HEK293 (cell line): ENCODE measurements at regions not wholly inside any gene's neighbourhood (a gene's known extent, or its start where the extent isn't known, plus 50 kb on each side); places are given as distances from the start of the nearest gene placed in this dataset.

Experiments used
- CTCF ChIA-PET: fragments of 350-600 bp; formaldehyde crosslinking; extraction: SDS; loops from one replicate; lab custom pipeline; 2021; ENCODE audit warnings: antibody characterized with exemption; lab: Yijun Ruan, JAX
- POLR2A ChIA-PET: fragments of 300-600 bp; formaldehyde crosslinking; extraction: SDS; loops from one replicate; lab custom pipeline; 2020; ENCODE audit warnings: antibody characterized with exemption, inconsistent platforms; lab: Yijun Ruan, JAX
- H3K27ac ChIP-seq: fragments of 200-500 bp; sonication (Bioruptor generic); 2 replicates; pipeline ENCODE4 v1.5.1; 2014; ENCODE audit warnings: low read depth, low read length, control low read depth, inconsistent platforms; ENCODE audit errors: extremely low read depth
- H3K36me3 ChIP-seq, 2 experiments: fragments of 200-500 bp in 1 of 2; sonication (Bioruptor generic) in 1 of 2; 1 replicate in 1 of 2; 2 replicates in 1 of 2; pipeline ENCODE4 v1.5.1; 2014 to 2017; ENCODE audit warnings: inconsistent platforms in 2 of 2, low read length in 2 of 2; ENCODE audit not compliant: control insufficient read depth in 2 of 2, insufficient read depth in 1 of 2
- H3K4me1 ChIP-seq: fragments of 200-500 bp; sonication (Bioruptor generic); 2 replicates; pipeline ENCODE4 v1.5.1; 2014; ENCODE audit warnings: mild to moderate bottlenecking, low read length, inconsistent platforms; ENCODE audit not compliant: control insufficient read depth, insufficient read depth
- H3K4me3 ChIP-seq: 2 replicates; pipeline ENCODE4 v1.5.1; 2011; ENCODE audit warnings: low read depth, mild to moderate bottlenecking, control low read depth, low read length, moderate library complexity
- H3K9me3 ChIP-seq: fragments of 200-500 bp; sonication (Bioruptor generic); 2 replicates; pipeline ENCODE4 v1.5.1; 2014; ENCODE audit warnings: low read depth, low read length, inconsistent platforms; ENCODE audit not compliant: control insufficient read depth, insufficient read depth
- BCL11B ChIP-seq: fragments of 450-650 bp; formaldehyde crosslinking; IDR thresholded peaks from 2 replicates; pipeline ENCODE4 v1.5.1; 2016; ENCODE audit warnings: low read depth, missing biosample characterization, missing genetic modification characterization
- HOXD13 ChIP-seq: sonication (generic); formaldehyde crosslinking; IDR thresholded peaks from 2 replicates; pipeline ENCODE4 v1.8.0; 2022; ENCODE audit warnings: missing genetic modification reagents, borderline replicate concordance
- KLF10 ChIP-seq: fragments of 450-650 bp; IDR thresholded peaks from 2 replicates; pipeline ENCODE4 v1.5.1; 2018; ENCODE audit warnings: missing biosample characterization, mild to moderate bottlenecking, missing genetic modification characterization
- KLF8 ChIP-seq: fragments of 450-650 bp; formaldehyde crosslinking; IDR thresholded peaks from 2 replicates; pipeline ENCODE4 v1.5.1; 2016; ENCODE audit warnings: missing biosample characterization, missing genetic modification characterization
- SCRT2 ChIP-seq: fragments of 450-650 bp; formaldehyde crosslinking; IDR thresholded peaks from 2 replicates; pipeline ENCODE4 v1.5.1; 2016; ENCODE audit warnings: missing biosample characterization, missing genetic modification characterization
- SP3 ChIP-seq: fragments of 450-650 bp; formaldehyde crosslinking; IDR thresholded peaks from 2 replicates; pipeline ENCODE4 v1.5.1; 2016; ENCODE audit warnings: missing biosample characterization, missing genetic modification characterization
- TRIM28 ChIP-seq: IDR thresholded peaks from 2 replicates; pipeline ENCODE4 v1.6.1; 2011; ENCODE audit warnings: low read length, control low read depth, borderline replicate concordance
- YY1 ChIP-seq: fragments of 450-650 bp; formaldehyde crosslinking; IDR thresholded peaks from 2 replicates; pipeline ENCODE4 v1.5.1; 2018; ENCODE audit warnings: missing biosample characterization, missing genetic modification characterization
- ZBTB7A ChIP-seq: fragments of 450-650 bp; formaldehyde crosslinking; IDR thresholded peaks from 2 replicates; pipeline ENCODE4 v1.5.1; 2016; ENCODE audit warnings: low read depth, missing biosample characterization, missing genetic modification characterization
- ZIC2 ChIP-seq: fragments of 450-650 bp; formaldehyde crosslinking; IDR thresholded peaks from 2 replicates; pipeline ENCODE4 v1.5.1; 2016; ENCODE audit warnings: missing biosample characterization, missing genetic modification characterization
- ZNF132 ChIP-seq: fragments of 450-650 bp; formaldehyde crosslinking; IDR thresholded peaks from 2 replicates; pipeline ENCODE4 v1.5.1; 2017; ENCODE audit warnings: missing biosample characterization, missing genetic modification characterization, borderline replicate concordance
- ZNF157 ChIP-seq: fragments of 450-650 bp; formaldehyde crosslinking; IDR thresholded peaks from 2 replicates; pipeline ENCODE4 v1.5.1; 2016; ENCODE audit warnings: missing biosample characterization, missing genetic modification characterization
- ZNF202 ChIP-seq: fragments of 450-650 bp; formaldehyde crosslinking; IDR thresholded peaks from 2 replicates; pipeline ENCODE4 v1.5.1; 2016; ENCODE audit warnings: missing biosample characterization, missing genetic modification characterization, borderline replicate concordance
- ZNF223 ChIP-seq: fragments of 450-650 bp; formaldehyde crosslinking; IDR thresholded peaks from 2 replicates; pipeline ENCODE4 v1.5.1; 2016; ENCODE audit warnings: missing biosample characterization, missing genetic modification characterization
- ZNF416 ChIP-seq: fragments of 450-650 bp; formaldehyde crosslinking; IDR thresholded peaks from 2 replicates; pipeline ENCODE4 v1.5.1; 2016; ENCODE audit warnings: missing biosample characterization, missing genetic modification characterization
- ZNF501 ChIP-seq: fragments of 450-650 bp; formaldehyde crosslinking; IDR thresholded peaks from 2 replicates; pipeline ENCODE4 v1.5.1; 2016; ENCODE audit warnings: missing biosample characterization, missing genetic modification characterization
- ZNF560 ChIP-seq: fragments of 450-650 bp; formaldehyde crosslinking; IDR thresholded peaks from 2 replicates; pipeline ENCODE4 v1.5.1; 2017; ENCODE audit warnings: missing biosample characterization, missing genetic modification characterization, borderline replicate concordance
- ZNF701 ChIP-seq: fragments of 450-650 bp; formaldehyde crosslinking; IDR thresholded peaks from 2 replicates; pipeline ENCODE4 v1.5.1; 2016; ENCODE audit warnings: missing biosample characterization, missing genetic modification characterization
- ZNF792 ChIP-seq: fragments of 450-650 bp; formaldehyde crosslinking; IDR thresholded peaks from 2 replicates; pipeline ENCODE4 v1.5.1; 2016; ENCODE audit warnings: missing biosample characterization, missing genetic modification characterization
- ZNF830 ChIP-seq: fragments of 450-650 bp; IDR thresholded peaks from 2 replicates; pipeline ENCODE4 v1.5.0; 2018; ENCODE audit warnings: missing biosample characterization, missing genetic modification characterization, low read depth, mild to moderate bottlenecking, moderate library complexity
- ZNF837 ChIP-seq: fragments of 450-650 bp; formaldehyde crosslinking; IDR thresholded peaks from 2 replicates; pipeline ENCODE4 v1.5.1; 2016; ENCODE audit warnings: missing biosample characterization, missing genetic modification characterization
- TF ChIP-seq, protein P1 (sequence below): fragments of 450-650 bp; formaldehyde crosslinking; IDR thresholded peaks from 2 replicates; pipeline ENCODE4 v1.5.1; 2017; ENCODE audit warnings: missing biosample characterization, missing genetic modification characterization
- TF ChIP-seq, protein P2 (sequence below): fragments of 450-650 bp; formaldehyde crosslinking; IDR thresholded peaks from 2 replicates; pipeline ENCODE4 v1.5.1; 2016; ENCODE audit warnings: missing biosample characterization, missing genetic modification characterization
- TF ChIP-seq, protein P3 (sequence below): fragments of 450-650 bp; IDR thresholded peaks from 2 replicates; pipeline ENCODE4 v1.5.1; 2018; ENCODE audit warnings: missing biosample characterization, missing genetic modification characterization
- TF ChIP-seq, protein P4 (sequence below): fragments of 450-650 bp; formaldehyde crosslinking; IDR thresholded peaks from 2 replicates; pipeline ENCODE4 v1.5.1; 2016; ENCODE audit warnings: missing biosample characterization, missing genetic modification characterization
- TF ChIP-seq, protein P5 (sequence below): fragments of 450-650 bp; formaldehyde crosslinking; IDR thresholded peaks from 2 replicates; pipeline ENCODE4 v1.5.1; 2017; ENCODE audit warnings: missing biosample characterization, missing genetic modification characterization
- TF ChIP-seq, protein P6 (sequence below): fragments of 450-650 bp; formaldehyde crosslinking; IDR thresholded peaks from 2 replicates; pipeline ENCODE4 v1.5.1; 2016; ENCODE audit warnings: missing biosample characterization, missing genetic modification characterization

DNA sequence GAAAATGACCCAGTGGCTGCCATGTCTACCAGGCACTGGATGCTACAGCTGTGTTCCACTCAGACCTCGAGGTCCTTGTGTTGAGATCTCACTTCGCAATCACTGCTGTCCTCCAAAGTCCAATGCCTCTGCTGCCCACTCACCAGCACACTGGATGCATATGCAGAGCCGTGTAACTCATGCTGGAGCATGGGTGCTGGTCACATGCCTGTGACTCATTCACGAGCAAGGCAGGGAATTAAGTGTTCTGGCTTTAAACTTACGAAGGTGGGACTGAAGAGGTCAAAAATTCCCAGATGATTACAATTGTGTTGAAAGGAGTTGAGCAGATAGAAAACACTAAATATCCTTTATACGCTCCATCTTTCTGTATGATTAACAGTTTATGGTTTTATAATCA, 417.5 kb downstream of the NUP35 start:
- no peaks in the 10 kb centered on the region for H3K9me3 ChIP-seq
- ChIA-PET CTCF (no interaction called here), POLR2A (no interaction called here)
- H3K4me3 ChIP-seq: no peak overlapping the region
- no peaks in the 10 kb centered on the region for H3K4me1 ChIP-seq
- H3K36me3 ChIP-seq: no peaks in the 10 kb centered on the region
- TF ChIP-seq ZNF830: no peak
- no peak for TF ChIP-seq YY1 (tag by site-specific recombination)
- TF ChIP-seq, protein P1, sequence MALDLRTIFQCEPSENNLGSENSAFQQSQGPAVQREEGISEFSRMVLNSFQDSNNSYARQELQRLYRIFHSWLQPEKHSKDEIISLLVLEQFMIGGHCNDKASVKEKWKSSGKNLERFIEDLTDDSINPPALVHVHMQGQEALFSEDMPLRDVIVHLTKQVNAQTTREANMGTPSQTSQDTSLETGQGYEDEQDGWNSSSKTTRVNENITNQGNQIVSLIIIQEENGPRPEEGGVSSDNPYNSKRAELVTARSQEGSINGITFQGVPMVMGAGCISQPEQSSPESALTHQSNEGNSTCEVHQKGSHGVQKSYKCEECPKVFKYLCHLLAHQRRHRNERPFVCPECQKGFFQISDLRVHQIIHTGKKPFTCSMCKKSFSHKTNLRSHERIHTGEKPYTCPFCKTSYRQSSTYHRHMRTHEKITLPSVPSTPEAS (tag by site-specific recombination): no peak
- no peak for TF ChIP-seq ZNF157 (tag by site-specific recombination)
- no peak for TF ChIP-seq SP3 (tag by site-specific recombination)
- no peak for TF ChIP-seq HOXD13 (CRISPR knock-in tag)
- TF ChIP-seq ZNF416 (tag by site-specific recombination): no peak
- TF ChIP-seq ZNF202: no peak
- TF ChIP-seq, all 188 proteins: peak for 0
- H3K27ac ChIP-seq: no peak overlapping the region

DNA sequence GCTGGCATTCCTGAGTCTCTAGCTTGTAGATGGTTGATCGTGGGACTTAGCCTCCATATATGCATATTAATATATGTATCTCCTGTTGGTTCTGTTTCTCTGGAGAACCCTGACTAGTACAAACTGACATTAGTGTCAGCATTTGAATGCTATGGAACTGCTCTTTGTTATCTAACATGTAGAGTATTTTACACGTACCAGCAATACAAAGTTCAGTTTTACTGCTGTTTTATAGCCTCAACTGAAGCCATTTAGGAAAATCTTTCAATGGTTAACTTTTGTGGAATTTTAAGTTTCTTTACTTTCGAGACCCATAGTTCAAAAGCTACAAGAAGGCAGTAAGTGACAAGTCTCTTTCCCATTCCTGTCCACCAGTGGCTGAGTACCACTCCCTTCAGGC, 418.4 kb downstream of the NUP35 start:
- no peak overlapping the region for H3K4me3 ChIP-seq
- no peaks in the 10 kb centered on the region for H3K9me3 ChIP-seq
- H3K36me3 ChIP-seq: no peaks in the 10 kb centered on the region
- H3K4me1 ChIP-seq: no peaks in the 10 kb centered on the region
- H3K27ac ChIP-seq: no peak overlapping the region
- POLR2A ChIA-PET: no interaction called here
- CTCF ChIA-PET: interaction anchor here (0.6 kb wide), 1 partner anchor 406 kb away, joined by 4 read pairs; no protein-coding TSS in a partner anchor
- no peak for TF ChIP-seq ZIC2 (tag by site-specific recombination)
- TF ChIP-seq, protein P2, sequence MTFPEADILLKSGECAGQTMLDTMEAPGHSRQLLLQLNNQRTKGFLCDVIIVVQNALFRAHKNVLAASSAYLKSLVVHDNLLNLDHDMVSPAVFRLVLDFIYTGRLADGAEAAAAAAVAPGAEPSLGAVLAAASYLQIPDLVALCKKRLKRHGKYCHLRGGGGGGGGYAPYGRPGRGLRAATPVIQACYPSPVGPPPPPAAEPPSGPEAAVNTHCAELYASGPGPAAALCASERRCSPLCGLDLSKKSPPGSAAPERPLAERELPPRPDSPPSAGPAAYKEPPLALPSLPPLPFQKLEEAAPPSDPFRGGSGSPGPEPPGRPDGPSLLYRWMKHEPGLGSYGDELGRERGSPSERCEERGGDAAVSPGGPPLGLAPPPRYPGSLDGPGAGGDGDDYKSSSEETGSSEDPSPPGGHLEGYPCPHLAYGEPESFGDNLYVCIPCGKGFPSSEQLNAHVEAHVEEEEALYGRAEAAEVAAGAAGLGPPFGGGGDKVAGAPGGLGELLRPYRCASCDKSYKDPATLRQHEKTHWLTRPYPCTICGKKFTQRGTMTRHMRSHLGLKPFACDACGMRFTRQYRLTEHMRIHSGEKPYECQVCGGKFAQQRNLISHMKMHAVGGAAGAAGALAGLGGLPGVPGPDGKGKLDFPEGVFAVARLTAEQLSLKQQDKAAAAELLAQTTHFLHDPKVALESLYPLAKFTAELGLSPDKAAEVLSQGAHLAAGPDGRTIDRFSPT (tag by site-specific recombination): no peak
- TF ChIP-seq, protein P3, sequence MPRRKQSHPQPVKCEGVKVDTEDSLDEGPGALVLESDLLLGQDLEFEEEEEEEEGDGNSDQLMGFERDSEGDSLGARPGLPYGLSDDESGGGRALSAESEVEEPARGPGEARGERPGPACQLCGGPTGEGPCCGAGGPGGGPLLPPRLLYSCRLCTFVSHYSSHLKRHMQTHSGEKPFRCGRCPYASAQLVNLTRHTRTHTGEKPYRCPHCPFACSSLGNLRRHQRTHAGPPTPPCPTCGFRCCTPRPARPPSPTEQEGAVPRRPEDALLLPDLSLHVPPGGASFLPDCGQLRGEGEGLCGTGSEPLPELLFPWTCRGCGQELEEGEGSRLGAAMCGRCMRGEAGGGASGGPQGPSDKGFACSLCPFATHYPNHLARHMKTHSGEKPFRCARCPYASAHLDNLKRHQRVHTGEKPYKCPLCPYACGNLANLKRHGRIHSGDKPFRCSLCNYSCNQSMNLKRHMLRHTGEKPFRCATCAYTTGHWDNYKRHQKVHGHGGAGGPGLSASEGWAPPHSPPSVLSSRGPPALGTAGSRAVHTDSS (tag by site-specific recombination): no peak
- no peak for TF ChIP-seq BCL11B (tag by site-specific recombination)
- no peak for TF ChIP-seq ZNF501 (tag by site-specific recombination)
- TF ChIP-seq, protein P4, sequence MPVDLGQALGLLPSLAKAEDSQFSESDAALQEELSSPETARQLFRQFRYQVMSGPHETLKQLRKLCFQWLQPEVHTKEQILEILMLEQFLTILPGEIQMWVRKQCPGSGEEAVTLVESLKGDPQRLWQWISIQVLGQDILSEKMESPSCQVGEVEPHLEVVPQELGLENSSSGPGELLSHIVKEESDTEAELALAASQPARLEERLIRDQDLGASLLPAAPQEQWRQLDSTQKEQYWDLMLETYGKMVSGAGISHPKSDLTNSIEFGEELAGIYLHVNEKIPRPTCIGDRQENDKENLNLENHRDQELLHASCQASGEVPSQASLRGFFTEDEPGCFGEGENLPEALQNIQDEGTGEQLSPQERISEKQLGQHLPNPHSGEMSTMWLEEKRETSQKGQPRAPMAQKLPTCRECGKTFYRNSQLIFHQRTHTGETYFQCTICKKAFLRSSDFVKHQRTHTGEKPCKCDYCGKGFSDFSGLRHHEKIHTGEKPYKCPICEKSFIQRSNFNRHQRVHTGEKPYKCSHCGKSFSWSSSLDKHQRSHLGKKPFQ (tag by site-specific recombination): no peak
- TF ChIP-seq, protein P5, sequence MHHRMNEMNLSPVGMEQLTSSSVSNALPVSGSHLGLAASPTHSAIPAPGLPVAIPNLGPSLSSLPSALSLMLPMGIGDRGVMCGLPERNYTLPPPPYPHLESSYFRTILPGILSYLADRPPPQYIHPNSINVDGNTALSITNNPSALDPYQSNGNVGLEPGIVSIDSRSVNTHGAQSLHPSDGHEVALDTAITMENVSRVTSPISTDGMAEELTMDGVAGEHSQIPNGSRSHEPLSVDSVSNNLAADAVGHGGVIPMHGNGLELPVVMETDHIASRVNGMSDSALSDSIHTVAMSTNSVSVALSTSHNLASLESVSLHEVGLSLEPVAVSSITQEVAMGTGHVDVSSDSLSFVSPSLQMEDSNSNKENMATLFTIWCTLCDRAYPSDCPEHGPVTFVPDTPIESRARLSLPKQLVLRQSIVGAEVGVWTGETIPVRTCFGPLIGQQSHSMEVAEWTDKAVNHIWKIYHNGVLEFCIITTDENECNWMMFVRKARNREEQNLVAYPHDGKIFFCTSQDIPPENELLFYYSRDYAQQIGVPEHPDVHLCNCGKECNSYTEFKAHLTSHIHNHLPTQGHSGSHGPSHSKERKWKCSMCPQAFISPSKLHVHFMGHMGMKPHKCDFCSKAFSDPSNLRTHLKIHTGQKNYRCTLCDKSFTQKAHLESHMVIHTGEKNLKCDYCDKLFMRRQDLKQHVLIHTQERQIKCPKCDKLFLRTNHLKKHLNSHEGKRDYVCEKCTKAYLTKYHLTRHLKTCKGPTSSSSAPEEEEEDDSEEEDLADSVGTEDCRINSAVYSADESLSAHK (tag by site-specific recombination): no peak
- no peak for TF ChIP-seq TRIM28
- TF ChIP-seq ZNF837 (tag by site-specific recombination): no peak
- TF ChIP-seq KLF10 (tag by site-specific recombination): no peak
- TF ChIP-seq ZNF560 (tag by site-specific recombination): no peak
- no peak for TF ChIP-seq ZNF792 (tag by site-specific recombination)
- no peak for TF ChIP-seq KLF8
- no peak for TF ChIP-seq ZNF132 (tag by site-specific recombination)
- TF ChIP-seq ZNF223: no peak
- TF ChIP-seq, protein P6, sequence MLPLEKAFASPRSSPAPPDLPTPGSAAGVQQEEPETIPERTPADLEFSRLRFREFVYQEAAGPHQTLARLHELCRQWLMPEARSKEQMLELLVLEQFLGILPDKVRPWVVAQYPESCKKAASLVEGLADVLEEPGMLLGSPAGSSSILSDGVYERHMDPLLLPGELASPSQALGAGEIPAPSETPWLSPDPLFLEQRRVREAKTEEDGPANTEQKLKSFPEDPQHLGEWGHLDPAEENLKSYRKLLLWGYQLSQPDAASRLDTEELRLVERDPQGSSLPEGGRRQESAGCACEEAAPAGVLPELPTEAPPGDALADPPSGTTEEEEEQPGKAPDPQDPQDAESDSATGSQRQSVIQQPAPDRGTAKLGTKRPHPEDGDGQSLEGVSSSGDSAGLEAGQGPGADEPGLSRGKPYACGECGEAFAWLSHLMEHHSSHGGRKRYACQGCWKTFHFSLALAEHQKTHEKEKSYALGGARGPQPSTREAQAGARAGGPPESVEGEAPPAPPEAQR (tag by site-specific recombination): no peak
- no peak for TF ChIP-seq SCRT2 (tag by site-specific recombination)
- TF ChIP-seq ZNF701 (tag by site-specific recombination): no peak
- no peak for TF ChIP-seq ZBTB7A (tag by site-specific recombination)
